WERI-Rb-1 (cell line): ENCODE measurements at regions not wholly inside any gene's neighbourhood (a gene's known extent, or its start where the extent isn't known, plus 50 kb on each side); places are given as distances from the start of the nearest gene placed in this dataset.

Experiments
- DNase-seq: peaks from one replicate; pipeline ENCODE4 v3.0.0-alpha.2; 2020
- H3K27ac ChIP-seq: fragments of 250-450 bp; sonication (Bioruptor Pico); 2 replicates; pipeline ENCODE4 v1.5.1; 2020; ENCODE audit warnings: mild to moderate bottlenecking, moderate library complexity
- H3K27me3 ChIP-seq: fragments of 250-450 bp; sonication (Bioruptor Pico); 2 replicates; pipeline ENCODE4 v1.5.1; 2021; ENCODE audit warnings: mild to moderate bottlenecking, low read depth, moderate library complexity; ENCODE audit not compliant: insufficient read depth, severe bottlenecking
- H3K36me3 ChIP-seq: fragments of 250-450 bp; sonication (Bioruptor Pico); 2 replicates; pipeline ENCODE4 v1.5.1; 2020; ENCODE audit warnings: mild to moderate bottlenecking, moderate library complexity
- H3K4me3 ChIP-seq: 2 replicates; pipeline ENCODE4 v1.5.1; 2011; ENCODE audit warnings: low read depth, mild to moderate bottlenecking, control low read depth, low read length
- H3K9me3 ChIP-seq: fragments of 250-450 bp; sonication (Bioruptor Pico); 2 replicates; pipeline ENCODE4 v1.5.1; 2021; ENCODE audit warnings: mild to moderate bottlenecking, moderate library complexity; ENCODE audit not compliant: severe bottlenecking
- CTCF ChIP-seq: IDR thresholded peaks from 2 replicates; pipeline ENCODE4 v1.5.1; 2011; ENCODE audit warnings: low read depth, mild to moderate bottlenecking, control low read depth, inconsistent platforms, low read length

GRCh38 chr2:81050580-81051095 is 746.1 kb upstream of the LRRTM1 start:
- no peaks in the 10 kb centered on the region for H3K36me3 ChIP-seq
- no peaks in the 10 kb centered on the region for H3K27me3 ChIP-seq
- no peak for TF ChIP-seq CTCF
- H3K4me3 ChIP-seq: no peak overlapping the region
- DNase-seq: no peak
- no peak overlapping the region for H3K27ac ChIP-seq
- H3K9me3 ChIP-seq: no peaks in the 10 kb centered on the region

- no peaks in the 10 kb centered on the region for H3K9me3 ChIP-seq
- H3K27me3 ChIP-seq: no peaks in the 10 kb centered on the region
- TF ChIP-seq CTCF: no peak
- H3K27ac ChIP-seq: no peak overlapping the region
- no peak for DNase-seq
- no peaks in the 10 kb centered on the region for H3K36me3 ChIP-seq
- H3K4me3 ChIP-seq: no peak overlapping the region
These were observed 739.1 kb upstream of the LRRTM1 start for GRCh38 chr2:81043681-81044080.

GRCh38 chr2:81007104-81007503 is 702.6 kb upstream of the LRRTM1 start:
- Histone ChIP-seq H3K36me3 (no peaks in the 10 kb centered on the region), H3K4me3 (no peak overlapping the region), H3K27ac (no peak overlapping the region), H3K9me3 (peaks cover 5% of the 10 kb centered on the region), H3K27me3 (no peaks in the 10 kb centered on the region)
- DNase-seq: no peak
- TF ChIP-seq CTCF: no peak

- Histone ChIP-seq H3K27me3 (no peaks in the 10 kb centered on the region), H3K9me3 (peaks cover 4% of the 10 kb centered on the region), H3K4me3 (no peak overlapping the region), H3K36me3 (no peaks in the 10 kb centered on the region), H3K27ac (no peak overlapping the region)
- DNase-seq: no peak
- no peak for TF ChIP-seq CTCF
These were observed 698.4 kb upstream of the LRRTM1 start for GRCh38 chr2:81002906-81003305.

- Histone ChIP-seq H3K27me3 (no peaks in the 10 kb centered on the region), H3K9me3 (no peaks in the 10 kb centered on the region), H3K27ac (no peak overlapping the region), H3K36me3 (no peaks in the 10 kb centered on the region), H3K4me3 (no peak overlapping the region)
- TF ChIP-seq CTCF: no peak
- no peak for DNase-seq
These were observed 682.9 kb upstream of the LRRTM1 start for GRCh38 chr2:80987466-80987865.

- Histone ChIP-seq H3K9me3 (no peaks in the 10 kb centered on the region), H3K27ac (no peak overlapping the region), H3K4me3 (no peak overlapping the region), H3K27me3 (no peaks in the 10 kb centered on the region), H3K36me3 (no peaks in the 10 kb centered on the region)
- TF ChIP-seq CTCF: no peak
- no peak for DNase-seq
These were observed 665.3 kb upstream of the LRRTM1 start for GRCh38 chr2:80969900-80970299.
